PC-9 (cell line): ENCODE measurements at regions not wholly inside any gene's neighbourhood (a gene's known extent, or its start where the extent isn't known, plus 50 kb on each side); places are given as distances from the start of the nearest gene placed in this dataset.
"Not testable (repeated sequence)": the region's sequence is repeated elsewhere in the genome, so short reads cannot be mapped to it uniquely, and the experiment has no call there.

ENCODE experiments used
- CTCF ChIP-seq: fragments of 200-600 bp; sonication (generic); conservative IDR thresholded peaks from 2 replicates; pipeline ENCODE4 v1.6.1; 2017; ENCODE audit warnings: mixed run types, antibody characterized with exemption, mild to moderate bottlenecking, moderate library complexity
- EZH2 ChIP-seq: fragments of 200-600 bp; sonication (generic); IDR thresholded peaks from 2 replicates; pipeline ENCODE4 v1.8.0; 2017; ENCODE audit warnings: antibody characterized with exemption, low read depth

DNA sequence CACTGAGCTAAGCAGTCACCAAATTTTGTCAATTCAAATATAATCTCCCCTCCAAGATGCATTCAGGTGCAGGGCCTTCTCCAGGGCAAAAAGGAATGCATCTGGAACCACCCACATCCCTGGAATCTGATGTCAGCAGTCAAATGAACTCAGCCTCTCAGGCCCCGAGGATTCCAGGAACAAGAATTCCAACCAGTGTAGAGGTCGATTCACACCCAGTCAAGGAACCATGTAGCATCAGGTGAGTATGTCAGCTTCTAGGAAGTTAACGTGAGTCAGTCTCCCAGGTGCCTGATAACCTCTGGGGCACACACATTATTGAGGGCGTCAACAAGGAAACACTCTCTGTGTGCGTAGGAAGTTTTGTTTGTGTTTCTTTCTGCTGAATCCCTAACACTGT is 122.2 kb upstream of the VOPP1 start:
- not testable (repeated sequence) for TF ChIP-seq CTCF, EZH2
